Right atrium auricular region (tissue), 2 donors: ENCODE measurements at regions not wholly inside any gene's neighbourhood (a gene's known extent, or its start where the extent isn't known, plus 50 kb on each side); places are given as distances from the start of the nearest gene placed in this dataset.

Experiments used
- DNase-seq: peaks from one replicate; pipeline ENCODE4 v3.0.0-alpha.2; 2019; ENCODE audit warnings: low spot score
- H3K27ac ChIP-seq, 2 donors: fragments of 200-600 bp; sonication (generic); 1 replicate in 1 of 2; 2 replicates in 1 of 2; pipeline ENCODE4 v1.5.1; 2016 to 2019
- H3K27me3 ChIP-seq, 2 donors: fragments of 200-600 bp; sonication (generic); one replicate each; pipeline versions ENCODE4 v1.5.1 to v1.6.0; 2017 to 2019
- H3K36me3 ChIP-seq: fragments of 200-600 bp; sonication (generic); one replicate; pipeline ENCODE4 v1.5.1; 2016
- H3K4me1 ChIP-seq, 2 donors: fragments of 200-600 bp; sonication (generic); one replicate each; pipeline versions ENCODE4 v1.5.1 to v1.6.0; 2017 to 2019
- H3K4me3 ChIP-seq, 2 donors: fragments of 200-600 bp; sonication (generic); 1 replicate in 1 of 2; 2 replicates in 1 of 2; pipeline ENCODE4 v1.5.1; 2017 to 2019; ENCODE audit warnings: mild to moderate bottlenecking in 1 of 2, moderate library complexity in 1 of 2
- H3K9me3 ChIP-seq, 2 donors: fragments of 200-600 bp; sonication (generic); one replicate each; pipeline ENCODE4 v1.5.1; 2019
- TF ChIP-seq, protein P1 (sequence below), 2 donors: fragments of 200-600 bp; sonication (generic); IDR thresholded peaks; one replicate each; pipeline ENCODE4 v1.5.1; 2019; ENCODE audit warnings: antibody characterized with exemption in 2 of 2

GRCh38 chr9:90451804-90452203, 190.8 kb downstream of the DIRAS2 start:
- no peaks in the 10 kb centered on the region for H3K9me3 ChIP-seq
- no peaks in the 10 kb centered on the region for H3K4me1 ChIP-seq
- H3K36me3 ChIP-seq: no peaks in the 10 kb centered on the region
- no peak overlapping the region for H3K4me3 ChIP-seq
- no peak overlapping the region for H3K27ac ChIP-seq
- DNase-seq: no peak
- TF ChIP-seq, protein P1, sequence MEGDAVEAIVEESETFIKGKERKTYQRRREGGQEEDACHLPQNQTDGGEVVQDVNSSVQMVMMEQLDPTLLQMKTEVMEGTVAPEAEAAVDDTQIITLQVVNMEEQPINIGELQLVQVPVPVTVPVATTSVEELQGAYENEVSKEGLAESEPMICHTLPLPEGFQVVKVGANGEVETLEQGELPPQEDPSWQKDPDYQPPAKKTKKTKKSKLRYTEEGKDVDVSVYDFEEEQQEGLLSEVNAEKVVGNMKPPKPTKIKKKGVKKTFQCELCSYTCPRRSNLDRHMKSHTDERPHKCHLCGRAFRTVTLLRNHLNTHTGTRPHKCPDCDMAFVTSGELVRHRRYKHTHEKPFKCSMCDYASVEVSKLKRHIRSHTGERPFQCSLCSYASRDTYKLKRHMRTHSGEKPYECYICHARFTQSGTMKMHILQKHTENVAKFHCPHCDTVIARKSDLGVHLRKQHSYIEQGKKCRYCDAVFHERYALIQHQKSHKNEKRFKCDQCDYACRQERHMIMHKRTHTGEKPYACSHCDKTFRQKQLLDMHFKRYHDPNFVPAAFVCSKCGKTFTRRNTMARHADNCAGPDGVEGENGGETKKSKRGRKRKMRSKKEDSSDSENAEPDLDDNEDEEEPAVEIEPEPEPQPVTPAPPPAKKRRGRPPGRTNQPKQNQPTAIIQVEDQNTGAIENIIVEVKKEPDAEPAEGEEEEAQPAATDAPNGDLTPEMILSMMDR (IDR thresholded peaks at IDR 0.05): no peak
- H3K27me3 ChIP-seq: no peaks in the 10 kb centered on the region

GRCh38 chr9:90455316-90455715, 187.3 kb downstream of the DIRAS2 start:
- TF ChIP-seq, protein P1 (IDR thresholded peaks at IDR 0.05): no peak
- no peaks in the 10 kb centered on the region for H3K4me1 ChIP-seq
- no peaks in the 10 kb centered on the region for H3K36me3 ChIP-seq
- no peaks in the 10 kb centered on the region for H3K27me3 ChIP-seq
- H3K27ac ChIP-seq: no peak overlapping the region
- H3K9me3 ChIP-seq: no peaks in the 10 kb centered on the region
- no peak for DNase-seq
- H3K4me3 ChIP-seq: no peak overlapping the region

DNA sequence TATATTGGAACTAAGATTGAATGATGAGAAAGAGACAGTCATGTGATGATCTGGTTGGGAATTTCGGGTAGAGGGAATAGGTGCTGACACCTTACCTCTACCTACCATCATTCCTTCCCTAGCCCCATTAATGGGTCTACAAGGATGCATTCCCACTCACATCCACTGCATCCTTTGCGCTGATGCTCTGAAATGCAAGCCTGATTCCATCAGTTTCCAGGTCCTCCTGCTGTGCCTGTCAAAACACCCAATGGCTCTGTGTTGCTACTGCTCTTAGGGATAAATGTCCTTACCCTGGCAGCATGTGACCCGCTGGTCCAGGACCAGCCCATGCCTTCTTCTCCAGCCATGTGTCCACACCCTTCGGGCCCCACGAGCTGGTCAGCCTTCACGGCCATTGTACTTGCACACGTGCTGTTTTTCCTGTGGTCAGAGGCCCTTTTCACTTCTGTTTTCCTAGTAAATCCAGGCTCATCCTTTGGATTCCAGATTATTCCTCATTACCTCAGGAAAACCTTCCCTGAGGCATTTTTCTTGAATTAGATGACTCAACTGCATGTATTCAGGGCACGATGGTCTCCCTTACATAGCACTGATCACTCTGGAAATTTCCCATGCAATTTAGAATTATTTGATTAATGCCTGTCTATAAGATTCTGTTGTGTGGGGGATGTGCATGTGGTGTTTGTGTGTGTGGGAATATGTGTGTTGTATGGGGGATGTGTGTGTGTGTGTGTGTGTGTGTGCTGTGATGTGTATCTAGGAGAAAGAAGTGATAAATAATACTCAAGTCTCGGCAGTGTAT, 185.0 kb downstream of the DIRAS2 start:
- no peak overlapping the region for H3K27ac ChIP-seq
- no peak overlapping the region for H3K4me3 ChIP-seq
- H3K27me3 ChIP-seq: no peaks in the 10 kb centered on the region
- DNase-seq: no peak
- H3K4me1 ChIP-seq: no peaks in the 10 kb centered on the region
- TF ChIP-seq, protein P1 (IDR thresholded peaks at IDR 0.05): no peak
- no peaks in the 10 kb centered on the region for H3K9me3 ChIP-seq
- H3K36me3 ChIP-seq: no peaks in the 10 kb centered on the region

- Histone ChIP-seq H3K27me3 (no peaks in the 10 kb centered on the region), H3K9me3 (no peaks in the 10 kb centered on the region), H3K27ac (no peak overlapping the region), H3K4me3 (no peak overlapping the region), H3K4me1 (no peaks in the 10 kb centered on the region), H3K36me3 (no peaks in the 10 kb centered on the region)
- no peak for DNase-seq
- TF ChIP-seq, protein P1 (IDR thresholded peaks at IDR 0.05): no peak
Measured at GRCh38 chr9:90458485-90458884, 184.1 kb downstream of the DIRAS2 start.

GRCh38 chr9:90459321-90459720, 183.3 kb downstream of the DIRAS2 start:
- Histone ChIP-seq H3K4me3 (no peak overlapping the region), H3K27ac (no peak overlapping the region), H3K9me3 (no peaks in the 10 kb centered on the region), H3K27me3 (no peaks in the 10 kb centered on the region), H3K4me1 (no peaks in the 10 kb centered on the region), H3K36me3 (no peaks in the 10 kb centered on the region)
- DNase-seq: no peak
- TF ChIP-seq, protein P1 (IDR thresholded peaks at IDR 0.05): no peak

DNA sequence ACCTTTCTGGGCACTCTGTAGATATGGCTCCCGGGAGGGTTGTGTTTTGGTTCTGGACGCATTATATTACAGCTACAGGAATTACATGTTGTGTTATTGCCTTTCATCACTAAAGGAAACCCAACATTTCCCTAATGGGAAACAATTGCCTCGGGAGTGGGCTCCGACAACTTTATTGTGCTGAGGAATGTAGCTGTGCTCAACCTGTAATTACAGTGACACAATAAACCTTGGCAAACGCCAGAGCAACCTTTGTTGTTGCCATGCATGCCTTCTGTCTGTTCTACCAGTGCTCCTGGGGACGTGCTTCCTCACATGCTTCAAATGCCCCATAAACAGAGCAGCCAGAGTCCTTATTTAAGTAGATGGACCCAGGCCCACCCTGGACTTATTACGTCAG, 182.4 kb downstream of the DIRAS2 start:
- Histone ChIP-seq H3K9me3 (no peaks in the 10 kb centered on the region), H3K4me1 (no peaks in the 10 kb centered on the region), H3K36me3 (no peaks in the 10 kb centered on the region), H3K27ac (no peak overlapping the region), H3K27me3 (no peaks in the 10 kb centered on the region), H3K4me3 (no peak overlapping the region)
- no peak for DNase-seq
- TF ChIP-seq, protein P1 (IDR thresholded peaks at IDR 0.05): no peak
